NCI-H510A (cell line): ENCODE measurements at regions not wholly inside any gene's neighbourhood (a gene's known extent, or its start where the extent isn't known, plus 50 kb on each side); places are given as distances from the start of the nearest gene placed in this dataset.

Source experiments
- DNase-seq: peaks from one replicate; lab custom pipeline; 2025; lab: John Stamatoyannopoulos, UW

GRCh38 chr3:147589016-147589415 is 179.9 kb downstream of the ZIC1 start:
- DNase-seq, result no peak

DNA sequence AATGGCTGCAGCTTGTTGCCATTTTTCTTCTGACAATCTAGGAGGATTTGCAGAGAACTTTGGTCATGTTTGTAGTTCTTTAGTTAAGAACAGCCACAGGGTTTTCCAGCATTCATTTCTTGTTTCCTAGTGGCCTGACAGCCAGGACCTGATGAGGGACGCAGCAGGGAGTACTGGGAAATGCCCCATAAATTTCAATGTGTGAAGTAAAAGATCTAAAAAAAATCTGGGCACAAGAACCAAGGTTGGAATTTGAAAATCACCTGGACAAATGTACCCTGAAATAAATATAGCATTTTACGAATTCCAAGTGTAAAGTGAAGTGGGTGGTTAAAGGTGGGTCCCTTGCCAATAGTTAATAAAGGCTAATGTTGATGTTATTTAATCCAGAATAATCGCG is 195.0 kb downstream of the ZIC1 start:
- DNase-seq, result no peak

DNA sequence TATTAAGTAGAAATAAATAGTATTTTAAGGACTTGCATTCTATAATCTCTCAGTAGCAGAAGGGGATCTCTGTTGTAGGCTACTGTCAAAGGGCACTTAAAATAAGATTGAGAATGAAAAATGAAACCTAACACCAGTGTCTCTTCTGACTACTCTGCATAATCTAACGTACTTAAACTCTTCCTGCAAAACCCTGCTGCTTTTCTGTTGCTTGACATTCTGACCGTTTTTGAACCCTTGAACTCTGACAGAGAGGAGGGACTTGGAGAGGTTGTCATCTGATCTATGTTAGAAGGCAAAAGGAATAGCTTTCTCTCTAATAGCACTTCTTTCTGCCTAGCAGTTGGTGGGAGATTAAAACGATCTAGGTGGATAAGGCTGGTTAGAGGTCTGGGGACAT is 204.6 kb downstream of the ZIC1 start:
- DNase-seq, result peak; percentile 10

- no peak for DNase-seq
These were observed 205.0 kb downstream of the ZIC1 start for GRCh38 chr3:147614210-147614609.

- no peak for DNase-seq
These were observed 205.9 kb downstream of the ZIC1 start for GRCh38 chr3:147615035-147615434.

GRCh38 chr3:147616998-147617619 is 207.9 kb downstream of the ZIC1 start:
- peak; percentile 15 for DNase-seq

DNA sequence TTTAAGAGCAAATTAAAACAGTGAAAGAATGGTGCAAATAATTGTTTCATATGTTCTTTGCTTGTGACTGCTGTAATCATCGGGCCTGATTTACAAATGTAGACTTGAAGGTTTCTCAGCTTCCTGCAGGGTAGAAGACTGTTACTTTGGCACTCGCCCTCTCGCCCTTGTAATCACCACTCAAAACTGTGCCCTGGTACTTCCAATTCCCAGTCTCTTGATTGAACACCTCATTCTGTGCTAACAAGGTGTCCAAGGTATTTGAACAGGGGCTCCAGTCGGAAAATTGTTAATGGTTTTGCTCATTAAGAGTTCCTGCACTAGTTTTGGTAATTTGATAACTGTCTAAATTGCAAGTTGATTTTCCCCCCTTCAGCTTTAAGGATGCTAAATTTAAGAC is 209.5 kb downstream of the ZIC1 start:
- DNase-seq, result no peak

DNA sequence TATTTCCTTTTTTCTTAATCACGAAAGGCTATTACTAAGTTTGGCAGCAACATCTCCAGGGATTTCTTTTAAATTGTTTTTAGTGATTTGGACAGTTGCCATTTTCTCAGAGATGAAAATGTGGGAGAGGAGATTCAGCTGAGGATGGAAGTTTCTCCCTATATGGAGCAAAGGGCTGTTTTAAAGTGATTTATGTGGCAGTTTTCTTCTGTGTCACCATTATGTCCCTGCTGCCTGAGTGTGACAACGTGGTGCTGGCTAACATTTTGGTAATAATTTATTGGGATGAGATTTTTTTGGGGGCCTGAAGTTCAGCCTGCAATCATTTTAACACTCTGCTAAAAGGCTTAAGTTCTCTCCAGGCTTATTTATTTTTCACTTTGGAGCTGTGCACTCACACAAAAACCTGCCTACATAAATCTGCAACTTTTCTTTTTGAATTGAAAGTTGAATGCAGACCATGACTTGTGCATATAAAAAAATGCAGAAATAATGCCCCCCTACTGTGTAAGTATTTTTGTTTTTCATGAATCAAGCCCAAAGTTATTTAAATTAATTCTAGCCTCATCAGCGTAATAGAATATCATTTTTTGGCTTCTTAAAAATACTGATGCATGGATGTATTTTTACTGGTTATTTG is 210.9 kb downstream of the ZIC1 start:
- DNase-seq, result no peak

DNA sequence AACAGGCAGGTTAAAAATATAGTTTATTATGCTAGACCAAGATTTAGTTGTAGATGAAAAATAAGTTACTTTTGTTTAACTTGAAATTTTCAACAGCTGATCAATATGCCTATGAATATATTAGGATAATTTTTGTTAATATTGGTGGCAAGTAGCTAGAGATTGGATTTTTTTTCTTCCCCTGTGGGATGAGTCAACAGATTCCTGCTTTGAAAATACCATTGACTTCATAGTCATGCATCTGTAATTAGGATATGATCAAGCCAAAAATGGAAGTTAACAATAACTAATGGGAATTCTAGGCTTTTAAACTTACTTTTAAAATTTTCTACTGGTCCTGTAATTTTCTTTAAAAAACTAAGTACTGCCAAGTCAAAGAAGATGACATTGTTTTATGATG is 211.7 kb downstream of the ZIC1 start:
- no peak for DNase-seq

DNA sequence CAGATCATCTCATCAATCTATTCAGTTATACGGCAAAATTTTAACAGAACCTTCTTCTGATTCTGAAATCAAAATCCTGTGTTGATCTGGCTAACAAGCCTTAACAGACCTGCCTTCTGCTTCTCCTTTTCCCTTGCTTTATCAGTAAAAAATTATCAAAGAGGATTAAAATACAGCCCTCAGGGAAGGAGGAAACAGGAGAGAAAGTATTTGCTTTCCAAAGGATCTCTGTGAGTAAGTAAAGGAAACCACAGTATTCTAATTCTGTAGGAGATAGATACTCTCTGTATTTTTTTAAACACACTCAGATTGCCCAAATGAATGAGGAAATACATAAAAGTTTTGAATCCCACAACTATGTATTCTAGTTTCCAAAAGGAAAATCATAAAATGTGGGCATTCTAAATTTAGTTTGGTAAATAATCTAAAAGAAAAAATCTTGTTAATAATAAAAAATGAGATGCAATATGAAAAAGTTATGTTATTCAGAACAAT is 221.8 kb downstream of the ZIC1 start:
- DNase-seq, result no peak

DNA sequence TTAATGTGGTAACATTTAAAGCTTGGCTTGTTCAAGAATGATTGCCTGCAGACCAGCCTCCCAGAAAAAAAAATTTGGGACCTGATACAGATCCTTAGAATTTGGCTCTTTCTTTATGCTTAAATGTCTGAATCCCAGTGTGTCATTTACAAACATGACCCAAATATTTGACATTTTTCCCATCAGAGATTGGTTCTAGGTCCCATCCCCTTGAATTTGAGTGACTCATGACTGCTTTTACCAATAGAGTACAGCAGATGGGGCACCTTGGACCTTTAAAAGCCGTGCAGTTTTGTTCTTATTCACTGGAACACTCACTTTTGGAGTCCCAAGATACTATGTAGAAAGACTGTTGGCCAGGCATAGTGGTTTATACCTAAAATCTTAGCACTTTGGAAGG is 231.6 kb downstream of the ZIC1 start:
- DNase-seq, result no peak

DNA sequence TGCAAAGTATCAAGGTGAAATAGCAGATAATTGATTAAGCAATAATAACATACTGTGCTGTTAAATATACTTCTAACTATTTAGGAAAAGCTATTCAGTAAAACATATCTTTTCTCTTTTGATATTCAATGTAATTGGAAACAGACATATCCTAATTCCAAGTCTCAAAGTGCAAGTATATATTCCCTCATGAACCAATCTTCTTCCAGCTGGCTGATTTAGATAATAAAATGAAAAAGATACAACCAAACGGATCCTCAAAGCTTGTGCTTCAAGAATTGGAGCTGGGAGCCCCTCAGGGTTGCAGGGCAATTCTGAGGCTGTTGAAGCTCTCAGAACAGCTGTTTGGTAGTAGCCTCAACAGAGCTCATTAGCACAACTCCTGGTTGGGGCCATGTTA is 236.6 kb downstream of the ZIC1 start:
- DNase-seq, result no peak

GRCh38 chr3:147649475-147649874 is 240.3 kb downstream of the ZIC1 start:
- no peak for DNase-seq

- DNase-seq, result no peak
These were observed 242.1 kb downstream of the ZIC1 start for GRCh38 chr3:147651107-147651778.

DNA sequence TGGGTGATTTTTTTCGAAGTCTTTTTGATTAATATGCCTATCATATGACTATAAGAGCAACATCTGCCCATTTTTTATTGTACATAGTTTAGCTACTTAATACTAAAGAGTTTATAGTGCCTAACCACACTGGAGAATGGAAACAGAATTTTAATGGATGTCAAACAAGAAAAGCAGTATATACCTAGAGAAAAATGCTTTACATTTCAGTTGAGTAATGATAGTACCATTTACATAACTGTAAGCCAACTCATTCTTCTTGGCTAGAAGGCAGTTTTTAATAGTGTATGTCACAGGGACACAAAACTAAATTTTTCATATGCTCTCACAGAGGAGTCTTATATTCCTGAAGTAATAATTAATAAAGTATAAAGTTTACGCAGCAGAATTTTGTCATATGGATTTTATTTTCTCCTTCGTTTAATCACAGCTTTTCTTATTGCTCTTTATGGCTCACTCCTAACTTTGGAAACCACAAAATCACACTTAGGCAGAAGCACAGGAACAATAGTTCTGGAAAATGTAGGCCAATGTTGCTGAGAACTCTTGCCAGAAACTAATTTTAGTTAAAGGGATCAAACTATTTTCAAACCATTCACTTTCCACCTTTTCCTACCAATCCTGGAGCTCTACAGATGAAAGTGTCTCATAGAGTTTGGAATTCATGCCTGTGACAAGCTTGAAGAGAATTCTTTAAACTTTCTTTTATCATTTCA is 243.6 kb downstream of the ZIC1 start:
- no peak for DNase-seq

GRCh38 chr3:147653367-147653923 is 244.3 kb downstream of the ZIC1 start:
- no peak for DNase-seq

- no peak for DNase-seq
These were observed 245.7 kb downstream of the ZIC1 start for GRCh38 chr3:147654827-147655226.

GRCh38 chr3:147655236-147655635 is 246.1 kb downstream of the ZIC1 start:
- no peak for DNase-seq

- DNase-seq, result no peak
These were observed 246.9 kb downstream of the ZIC1 start for GRCh38 chr3:147656023-147656422.

DNA sequence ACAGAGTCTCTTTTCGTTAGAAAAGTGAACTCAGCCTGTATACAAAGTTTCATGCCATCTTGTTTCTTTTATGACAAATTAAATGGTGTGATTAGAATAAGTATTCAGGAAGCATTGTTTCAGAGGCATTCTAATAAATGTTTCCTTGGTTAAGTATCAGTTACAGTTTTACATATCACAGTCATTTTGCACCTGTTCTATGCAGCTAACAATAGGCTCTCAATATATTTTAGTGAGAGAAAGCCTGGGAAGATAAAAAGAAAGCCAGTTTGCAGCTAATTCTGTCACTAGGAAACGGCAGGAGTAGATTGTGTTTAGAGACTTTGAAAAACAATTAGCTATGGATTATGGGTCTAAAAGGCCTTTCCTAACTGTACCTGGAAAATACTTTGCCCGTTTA is 252.8 kb downstream of the ZIC1 start:
- DNase-seq, result no peak

- no peak for DNase-seq
These were observed 253.5 kb downstream of the ZIC1 start for GRCh38 chr3:147662705-147663104.

DNA sequence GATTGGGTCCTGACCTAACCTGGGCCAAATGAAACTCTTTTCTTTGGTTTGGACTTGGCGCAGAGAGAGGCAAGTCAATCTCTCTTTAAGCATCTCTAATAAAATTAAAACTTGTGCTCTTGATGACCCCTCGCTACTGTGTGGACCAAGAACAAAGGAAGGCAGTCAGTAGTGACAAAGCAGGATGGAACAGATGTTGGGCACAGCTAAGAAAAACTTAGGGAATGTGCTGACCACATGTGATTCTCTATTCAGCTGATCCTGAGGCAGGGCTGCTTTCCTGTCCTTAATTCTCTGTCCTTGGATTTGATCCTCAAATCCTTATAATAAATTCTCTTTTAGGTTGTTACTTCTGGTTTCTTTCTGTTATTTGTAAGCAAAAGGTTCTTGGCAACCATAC is 259.9 kb downstream of the ZIC1 start:
- DNase-seq, result no peak
